Neural cell (in vitro differentiated cells): ENCODE measurements at regions not wholly inside any gene's neighbourhood (a gene's known extent, or its start where the extent isn't known, plus 50 kb on each side); places are given as distances from the start of the nearest gene placed in this dataset.

ENCODE experiments used
- CTCF ChIP-seq: fragments of 450-650 bp; IDR thresholded peaks from 2 replicates; pipeline ENCODE4 v1.5.1; 2014; ENCODE audit warnings: antibody characterized with exemption, mild to moderate bottlenecking, moderate library complexity; ENCODE audit not compliant: poor library complexity, severe bottlenecking
- EP300 ChIP-seq: fragments of 450-650 bp; conservative IDR thresholded peaks from 2 replicates; pipeline ENCODE4 v1.6.1; 2014; ENCODE audit warnings: antibody characterized with exemption, mild to moderate bottlenecking, moderate library complexity; ENCODE audit not compliant: poor library complexity, severe bottlenecking
- EZH2 ChIP-seq: fragments of 200-600, 300-800 bp; shearing (Covaris generic), sonication (generic); IDR thresholded peaks from 2 replicates; pipeline ENCODE4 v1.6.1; 2014; ENCODE audit warnings: antibody characterized with exemption, low read length, borderline replicate concordance, mild to moderate bottlenecking; ENCODE audit not compliant: insufficient read depth, poor library complexity, severe bottlenecking
- POLR2AphosphoS5 ChIP-seq: IDR thresholded peaks from 2 replicates; pipeline ENCODE4 v1.6.1; 2012
- RAD21 ChIP-seq: fragments of 450-650 bp; conservative IDR thresholded peaks from 2 replicates; pipeline ENCODE4 v1.6.1; 2014; ENCODE audit warnings: antibody characterized with exemption, mild to moderate bottlenecking, moderate library complexity
- REST ChIP-seq: IDR thresholded peaks from 2 replicates; pipeline ENCODE4 v1.6.1; 2012; ENCODE audit warnings: borderline replicate concordance
- SMC3 ChIP-seq: fragments of 450-650 bp; conservative IDR thresholded peaks from 2 replicates; pipeline ENCODE4 v1.6.1; 2014; ENCODE audit warnings: antibody characterized with exemption, mild to moderate bottlenecking, moderate library complexity; ENCODE audit not compliant: poor library complexity
- TAF1 ChIP-seq: IDR thresholded peaks from 2 replicates; pipeline ENCODE4 v1.6.1; 2012; ENCODE audit warnings: low read depth

- no peak for TF ChIP-seq POLR2AphosphoS5
- TF ChIP-seq TAF1, result no peak
- no peak for TF ChIP-seq EZH2
- TF ChIP-seq CTCF, result no peak
- TF ChIP-seq REST, result no peak
- no peak for TF ChIP-seq EP300
- TF ChIP-seq SMC3, result no peak
- TF ChIP-seq RAD21, result no peak
Measured at GRCh38 chr1:37125295-37125694, 91.0 kb upstream of the GRIK3 start.
